ENCODE measurements at regions not wholly inside any gene's neighbourhood (a gene's known extent, or its start where the extent isn't known, plus 50 kb on each side); places are given as distances from the start of the nearest gene placed in this dataset.
A peak's percentile ranks its signal among the peaks of the same experiment; 100 is the strongest.

DNA sequence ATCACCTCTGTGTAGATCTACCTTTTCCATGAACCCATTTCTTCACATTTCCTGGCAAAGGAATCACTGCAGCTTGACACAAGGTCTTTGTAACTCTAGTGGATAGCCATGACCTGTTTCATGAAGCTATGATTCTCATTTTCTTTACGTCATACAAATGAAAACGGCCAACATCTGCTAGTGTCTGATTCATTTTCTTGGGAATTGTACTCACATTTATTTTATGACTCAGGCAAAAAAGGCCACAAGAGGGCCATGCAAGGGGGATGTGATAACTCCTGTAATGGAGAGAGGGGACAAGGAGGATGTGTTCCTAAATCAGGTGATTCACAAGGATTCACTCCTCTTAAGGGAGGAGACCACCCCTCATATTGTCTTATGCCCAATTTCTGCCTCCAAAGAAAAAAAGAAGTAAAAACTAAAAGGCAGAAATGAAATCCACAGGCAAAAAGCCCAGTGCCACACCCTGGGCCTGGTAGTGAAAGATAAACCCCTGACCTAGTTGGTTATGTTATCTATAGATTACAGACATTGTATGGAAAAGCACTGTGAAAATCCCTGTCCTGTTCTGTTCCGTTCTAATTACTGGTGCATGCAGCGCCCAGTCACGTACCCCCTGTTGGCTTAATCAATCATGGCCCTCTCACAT is 249.9 kb downstream of the IPMK start:
- Histone ChIP-seq H4K20me1 (ENCODE audit: insufficient read depth, low read length) (no peaks in the 10 kb centered on the region), H3K9me3 (ENCODE audit: low read length) (no peaks in the 10 kb centered on the region), H3K36me3 (replicated peaks in 1 of 2; ENCODE audit: control insufficient read depth in 1 of 2, insufficient read depth in 2 of 2, low read length in 2 of 2) (no peaks in the 10 kb centered on the region), H3K79me2 (ENCODE audit: insufficient read depth, low read length) (no peaks in the 10 kb centered on the region), H3K27ac (ENCODE audit: extremely low read length, insufficient read depth, low read length) (no peak overlapping the region), H3K27me3 (ENCODE audit: control insufficient read depth in 1 of 2, insufficient read depth in 2 of 2, low read length in 2 of 2) (no peaks in the 10 kb centered on the region), H2AFZ (ENCODE audit: low read length) (no peak overlapping the region), H3K9ac (ENCODE audit: insufficient read depth, low read depth, low read length) (no peak overlapping the region), H3K4me3 (replicated peaks in 1 of 3; ENCODE audit: insufficient read depth in 1 of 3, low read depth in 2 of 3, low read length in 3 of 3) (no peak overlapping the region), H3K4me1 (ENCODE audit: insufficient read depth, low read length) (no peaks in the 10 kb centered on the region), H3K4me2 (ENCODE audit: low read depth, low read length) (no peak overlapping the region)
- no peak for DNase-seq (ENCODE audit: low spot score)
- ATAC-seq = no peak
- 4% methylated on average over 5 of the region's 5 CpGs for WGBS (ENCODE audit: low lambda C conversion rate)
- CTCF ChIA-PET (ENCODE audit: low intra/inter-chr PET ratio, low total read pairs) = no interaction called here
- in situ Hi-C loops (cut with HindIII; ENCODE audit: extremely low pct_ligation_motif_present, low pct_unique_long_range_greater_than_20kb) = no loop called here
- intact Hi-C loops (cut with micrococcal nuclease; ENCODE audit: unreplicated experiment) = no loop called here
- FAIRE-seq = no peak
- peak; percentile 19; the same call in 1 of the 2 replicates for TF ChIP-seq CREB1 (IDR thresholded peaks at IDR 0.05)
- no peak for TF ChIP-seq CREB1 (CRISPR knock-in tag; IDR thresholded peaks at IDR 0.05)
- no peak for TF ChIP-seq DNMT3B (CRISPR knock-in tag; conservative IDR thresholded peaks at IDR 0.05)
- no peak for TF ChIP-seq SIN3B (IDR thresholded peaks at IDR 0.05; ENCODE audit: low read length)
- TF ChIP-seq CHCHD3 (CRISPR knock-in tag; IDR thresholded peaks at IDR 0.05) = no peak
- TF ChIP-seq FOXA1 (IDR thresholded peaks at IDR 0.05) = no peak
- no peak for TF ChIP-seq FOXA1 (CRISPR knock-in tag; IDR thresholded peaks at IDR 0.05)
- BruUV-seq (replicated peaks) = no TSS peak
- POLR2A ChIA-PET = no interaction called here

DNA sequence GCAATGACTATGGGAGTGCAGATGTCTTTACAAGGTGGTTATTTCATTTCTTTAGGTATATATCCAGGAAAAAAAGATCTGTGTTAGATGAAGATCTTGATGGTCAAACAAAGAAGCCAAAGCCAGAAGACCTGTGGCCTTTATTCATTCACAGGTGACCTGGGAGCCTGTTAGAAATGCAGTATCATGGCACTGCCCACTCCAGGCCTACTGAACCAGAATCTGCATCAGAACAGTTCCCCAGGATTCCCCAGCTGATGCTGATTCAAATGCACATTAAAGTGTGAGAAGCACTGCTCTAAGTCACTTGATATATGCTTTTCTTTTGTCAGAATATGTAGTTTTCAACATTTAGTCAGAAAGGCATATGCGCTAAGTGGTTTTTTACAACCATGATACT is 251.1 kb downstream of the IPMK start:
- Histone ChIP-seq H4K20me1 (ENCODE audit: insufficient read depth, low read length) (no peaks in the 10 kb centered on the region), H3K79me2 (ENCODE audit: insufficient read depth, low read length) (no peaks in the 10 kb centered on the region), H3K4me1 (ENCODE audit: insufficient read depth, low read length) (no peaks in the 10 kb centered on the region), H3K27ac (ENCODE audit: extremely low read length, insufficient read depth, low read length) (no peak overlapping the region), H2AFZ (ENCODE audit: low read length) (no peak overlapping the region), H3K4me3 (replicated peaks in 1 of 3; ENCODE audit: insufficient read depth in 1 of 3, low read depth in 2 of 3, low read length in 3 of 3) (no peak overlapping the region), H3K36me3 (replicated peaks in 1 of 2; ENCODE audit: control insufficient read depth in 1 of 2, insufficient read depth in 2 of 2, low read length in 2 of 2) (no peaks in the 10 kb centered on the region), H3K27me3 (ENCODE audit: control insufficient read depth in 1 of 2, insufficient read depth in 2 of 2, low read length in 2 of 2) (no peaks in the 10 kb centered on the region), H3K4me2 (ENCODE audit: low read depth, low read length) (no peak overlapping the region), H3K9ac (ENCODE audit: insufficient read depth, low read depth, low read length) (no peak overlapping the region), H3K9me3 (ENCODE audit: low read length) (no peaks in the 10 kb centered on the region)
- FAIRE-seq = no peak
- TF ChIP-seq, protein P1, sequence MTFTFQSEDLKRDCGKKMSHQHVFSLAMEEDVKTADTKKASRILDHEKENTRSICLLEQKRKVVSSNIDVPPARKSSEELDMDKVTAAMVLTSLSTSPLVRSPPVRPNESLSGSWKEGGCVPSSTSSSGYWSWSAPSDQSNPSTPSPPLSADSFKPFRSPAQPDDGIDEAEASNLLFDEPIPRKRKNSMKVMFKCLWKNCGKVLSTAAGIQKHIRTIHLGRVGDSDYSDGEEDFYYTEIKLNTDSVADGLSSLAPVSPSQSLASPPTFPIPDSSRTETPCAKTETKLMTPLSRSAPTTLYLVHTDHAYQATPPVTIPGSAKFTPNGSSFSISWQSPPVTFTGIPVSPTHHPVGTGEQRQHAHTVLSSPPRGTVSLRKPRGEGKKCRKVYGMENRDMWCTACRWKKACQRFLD (CRISPR knock-in tag; IDR thresholded peaks at IDR 0.05; ENCODE audit: borderline replicate concordance) = no peak
- TF ChIP-seq FOXP1 (IDR thresholded peaks at IDR 0.05) = no peak
- TF ChIP-seq FOXP1 (CRISPR knock-in tag; IDR thresholded peaks at IDR 0.05) = no peak
- ATAC-seq = no peak
- intact Hi-C loops (cut with micrococcal nuclease; ENCODE audit: unreplicated experiment) = no loop called here
- CTCF ChIA-PET (ENCODE audit: low intra/inter-chr PET ratio, low total read pairs) = no interaction called here
- in situ Hi-C loops (cut with HindIII; ENCODE audit: extremely low pct_ligation_motif_present, low pct_unique_long_range_greater_than_20kb) = no loop called here
- no peak for DNase-seq (ENCODE audit: low spot score)
- POLR2A ChIA-PET = no interaction called here
- BruUV-seq (replicated peaks) = no TSS peak
- 96% methylated on average over 1 of the region's 1 CpG for WGBS (ENCODE audit: low lambda C conversion rate)

All from HepG2 (cell line).